ENCODE measurements at regions not wholly inside any gene's neighbourhood (a gene's known extent, or its start where the extent isn't known, plus 50 kb on each side); places are given as distances from the start of the nearest gene placed in this dataset.
"Not testable (repeated sequence)": the region's sequence is repeated elsewhere in the genome, so short reads cannot be mapped to it uniquely, and the experiment has no call there.

GRCh38 chr1:234849832-234850231 is 239.9 kb upstream of the IRF2BP2 start:
- no peak for TF ChIP-seq GABPA (IDR thresholded peaks at IDR 0.05; ENCODE audit: low read depth)
- no peak for TF ChIP-seq SPI1 (IDR thresholded peaks at IDR 0.05; ENCODE audit: borderline replicate concordance, low read depth)
- TF ChIP-seq CTCF (IDR thresholded peaks at IDR 0.05; ENCODE audit: insufficient read depth, low read length), result no peak
- TF ChIP-seq REST (IDR thresholded peaks at IDR 0.05; ENCODE audit: insufficient replicate concordance, low read depth), result no peak
- TF ChIP-seq POLR2AphosphoS5 (IDR thresholded peaks at IDR 0.05; ENCODE audit: low read depth), result no peak
- H3K27ac ChIP-seq (replicated peaks), result peak overlapping the region; percentile 69
- H3K4me3 ChIP-seq (replicated peaks; ENCODE audit: insufficient read depth, low read length), result no peak overlapping the region
- DNase-seq (ENCODE audit: low read depth in 1 of 2, low spot score in 1 of 2), result no peak
- H3K27me3 ChIP-seq (ENCODE audit: insufficient read depth, poor library complexity, severe bottlenecking), result no peaks in the 10 kb centered on the region

- Histone ChIP-seq H3K4me3 (replicated peaks; ENCODE audit: insufficient read depth, low read length) (no peak overlapping the region), H3K27me3 (ENCODE audit: insufficient read depth, poor library complexity, severe bottlenecking) (no peaks in the 10 kb centered on the region), H3K27ac (replicated peaks) (peak overlapping the region; percentile 69)
- peak; percentile 62; the same call in 1 of the 2 replicates for TF ChIP-seq POLR2AphosphoS5 (IDR thresholded peaks at IDR 0.05; ENCODE audit: low read depth)
- TF ChIP-seq CTCF (IDR thresholded peaks at IDR 0.05; ENCODE audit: insufficient read depth, low read length), result no peak
- TF ChIP-seq GABPA (IDR thresholded peaks at IDR 0.05; ENCODE audit: low read depth), result no peak
- TF ChIP-seq REST (IDR thresholded peaks at IDR 0.05; ENCODE audit: insufficient replicate concordance, low read depth), result peak; percentile 33
- TF ChIP-seq SPI1 (IDR thresholded peaks at IDR 0.05; ENCODE audit: borderline replicate concordance, low read depth), result peak; percentile 86
- peak; percentile 68 to 90 for DNase-seq (ENCODE audit: low read depth in 1 of 2, low spot score in 1 of 2)
Measured at GRCh38 chr1:234848972-234849649, 239.1 kb upstream of the IRF2BP2 start.

GRCh38 chr1:234846813-234847212 is 236.8 kb upstream of the IRF2BP2 start:
- not testable (repeated sequence) for H3K27ac ChIP-seq (replicated peaks); H3K27me3 ChIP-seq (ENCODE audit: insufficient read depth, poor library complexity, severe bottlenecking); DNase-seq (ENCODE audit: low read depth in 1 of 2, low spot score in 1 of 2); H3K4me3 ChIP-seq (replicated peaks; ENCODE audit: insufficient read depth, low read length)

GRCh38 chr1:234845836-234846235 is 235.9 kb upstream of the IRF2BP2 start:
- Histone ChIP-seq H3K27me3 (ENCODE audit: insufficient read depth, poor library complexity, severe bottlenecking) (no peaks in the 10 kb centered on the region), H3K4me3 (replicated peaks; ENCODE audit: insufficient read depth, low read length) (no peak overlapping the region), H3K27ac (replicated peaks) (peak overlapping the region; percentile 92; the same call in 1 of the 2 replicates)
- no peak for DNase-seq (ENCODE audit: low read depth in 1 of 2, low spot score in 1 of 2)
- no peak for TF ChIP-seq GABPA (IDR thresholded peaks at IDR 0.05; ENCODE audit: low read depth)
- TF ChIP-seq POLR2AphosphoS5 (IDR thresholded peaks at IDR 0.05; ENCODE audit: low read depth), result no peak
- TF ChIP-seq REST (IDR thresholded peaks at IDR 0.05; ENCODE audit: insufficient replicate concordance, low read depth), result no peak
- no peak for TF ChIP-seq CTCF (IDR thresholded peaks at IDR 0.05; ENCODE audit: insufficient read depth, low read length)
- no peak for TF ChIP-seq SPI1 (IDR thresholded peaks at IDR 0.05; ENCODE audit: borderline replicate concordance, low read depth)

Data from HL-60 (cell line).